GM12878 (cell line): ENCODE measurements at regions not wholly inside any gene's neighbourhood (a gene's known extent, or its start where the extent isn't known, plus 50 kb on each side); places are given as distances from the start of the nearest gene placed in this dataset.

Source experiments
- CHD4 ChIP-seq: fragments of 200-600 bp; sonication (generic); IDR thresholded peaks from 2 replicates; pipeline ENCODE4 v1.6.1; 2016; ENCODE audit warnings: mild to moderate bottlenecking
- CREB1 ChIP-seq: IDR thresholded peaks from 2 replicates; pipeline ENCODE4 v1.6.1; 2012; ENCODE audit warnings: low read depth, mild to moderate bottlenecking, inconsistent platforms
- E2F8 ChIP-seq: fragments of 450-650 bp; IDR thresholded peaks from 2 replicates; pipeline ENCODE4 v1.6.1; 2018; ENCODE audit warnings: mild to moderate bottlenecking, low read depth, moderate library complexity; ENCODE audit not compliant: partially characterized antibody
- EP300 ChIP-seq, 2 experiments: fragments of 150-350 bp in 1 of 2; IDR thresholded peaks; 2 replicates each; pipeline ENCODE4 v1.6.1; 2011 to 2012; ENCODE audit warnings: low read depth in 2 of 2, low read length in 2 of 2, borderline replicate concordance in 1 of 2, improper control_type of control experiment in 1 of 2, inconsistent platforms in 1 of 2; ENCODE audit not compliant: control insufficient read depth in 1 of 2
- FOXK2 ChIP-seq: fragments of 450-650 bp; IDR thresholded peaks from 2 replicates; pipeline ENCODE4 v1.6.1; 2017; ENCODE audit warnings: mild to moderate bottlenecking, moderate library complexity
- MAX ChIP-seq: IDR thresholded peaks from 2 replicates; pipeline ENCODE4 v1.6.1; 2012; ENCODE audit warnings: low read depth, low read length, improper control_type of control experiment
- NFIC ChIP-seq: IDR thresholded peaks from 2 replicates; pipeline ENCODE4 v1.6.1; 2012; ENCODE audit warnings: low read depth, mild to moderate bottlenecking, inconsistent platforms, low read length, moderate library complexity
- NFYA ChIP-seq: IDR thresholded peaks from 2 replicates; pipeline ENCODE4 v1.6.1; 2011; ENCODE audit warnings: low read depth, mild to moderate bottlenecking, low read length, improper control_type of control experiment, borderline replicate concordance
- NFYB ChIP-seq: IDR thresholded peaks from 2 replicates; pipeline ENCODE4 v1.6.1; 2011; ENCODE audit warnings: low read depth, mild to moderate bottlenecking, low read length, improper control_type of control experiment, moderate library complexity; ENCODE audit not compliant: insufficient read depth
- PBX3 ChIP-seq: IDR thresholded peaks from 2 replicates; pipeline ENCODE4 v1.6.1; 2011; ENCODE audit warnings: mild to moderate bottlenecking, low read depth, low read length, moderate library complexity; ENCODE audit not compliant: insufficient replicate concordance
- PKNOX1 ChIP-seq: fragments of 450-650 bp; IDR thresholded peaks from 2 replicates; pipeline ENCODE4 v1.6.1; 2016; ENCODE audit warnings: mild to moderate bottlenecking
- POLR2A ChIP-seq: IDR thresholded peaks from 2 replicates; pipeline ENCODE4 v1.6.1; 2011; ENCODE audit warnings: low read depth, mild to moderate bottlenecking, low read length
- POLR2AphosphoS5 ChIP-seq: IDR thresholded peaks from 2 replicates; pipeline ENCODE4 v1.6.1; 2011; ENCODE audit warnings: mild to moderate bottlenecking, low read length, inconsistent platforms
- RELA ChIP-seq: fragments of 450-650 bp; IDR thresholded peaks from 2 replicates; pipeline ENCODE4 v1.8.0; 2014; ENCODE audit warnings: borderline replicate concordance; ENCODE audit not compliant: partially characterized antibody
- RUNX3 ChIP-seq: IDR thresholded peaks from 2 replicates; pipeline ENCODE4 v1.6.1; 2012; ENCODE audit warnings: low read length, inconsistent platforms
- SIN3A ChIP-seq: IDR thresholded peaks from 2 replicates; pipeline ENCODE4 v1.6.1; 2012; ENCODE audit warnings: low read depth, low read length, improper control_type of control experiment
- SMAD1 ChIP-seq: fragments of 450-650 bp; IDR thresholded peaks from 2 replicates; pipeline ENCODE4 v1.6.1; 2018; ENCODE audit warnings: mild to moderate bottlenecking, low read depth; ENCODE audit not compliant: partially characterized antibody
- SMC3 ChIP-seq: IDR thresholded peaks from 2 replicates; pipeline ENCODE4 v1.6.1; 2011; ENCODE audit warnings: low read length, improper control_type of control experiment, borderline replicate concordance
- STAT1 ChIP-seq: fragments of 450-650 bp; conservative IDR thresholded peaks from 2 replicates; pipeline ENCODE4 v1.6.1; 2014; ENCODE audit warnings: antibody characterized with exemption, mild to moderate bottlenecking
- STAT3 ChIP-seq: IDR thresholded peaks from 2 replicates; pipeline ENCODE4 v1.6.1; 2011; ENCODE audit warnings: low read depth, low read length, improper control_type of control experiment
- SUZ12 ChIP-seq: fragments of 200-600 bp; sonication (generic); IDR thresholded peaks from one replicate; pipeline ENCODE4 v1.6.1; 2018; ENCODE audit warnings: antibody characterized with exemption, mild to moderate bottlenecking; ENCODE audit not compliant: unreplicated experiment
- TCF3 ChIP-seq: IDR thresholded peaks from 2 replicates; pipeline ENCODE4 v1.6.1; 2012; ENCODE audit warnings: low read depth, mild to moderate bottlenecking, low read length, borderline replicate concordance; ENCODE audit not compliant: insufficient read depth
- USF2 ChIP-seq: IDR thresholded peaks from 2 replicates; pipeline ENCODE4 v1.6.1; 2011; ENCODE audit warnings: low read depth, low read length, improper control_type of control experiment, borderline replicate concordance
- ZNF274 ChIP-seq: IDR thresholded peaks from one replicate; pipeline ENCODE4 v1.8.0; 2011; ENCODE audit not compliant: insufficient read length, insufficient read depth

GRCh38 chr6:6826095-6826901 is 237.8 kb downstream of the LY86 start (continued):
- TF ChIP-seq SMC3, result no peak
- TF ChIP-seq MAX, result no peak; the same call in 1 of the 2 replicates
- no peak for TF ChIP-seq CREB1
- TF ChIP-seq SIN3A, result no peak
- TF ChIP-seq NFIC, result no peak
- TF ChIP-seq CHD4, result no peak
- 0 out of 2 replicates have a peak, but pooled peaks have one; percentile 44 for TF ChIP-seq TCF3
- no peak for TF ChIP-seq STAT1
- TF ChIP-seq E2F8, result no peak
- no peak for TF ChIP-seq USF2
- no peak for TF ChIP-seq SMAD1
- TF ChIP-seq ZNF274, result no peak
- peak in 1 of 2 experiments; percentile 13; a peak in 1 of 4 replicates for TF ChIP-seq EP300 (IDR thresholded peaks at IDR 0.05; ENCODE audit: borderline replicate concordance in 1 of 2, control insufficient read depth in 1 of 2, low read depth in 2 of 2, low read length in 2 of 2)
- no peak for TF ChIP-seq PBX3
- TF ChIP-seq NFYB, result no peak
- TF ChIP-seq STAT3, result no peak
- peak; percentile 37 for TF ChIP-seq RELA
- TF ChIP-seq PKNOX1, result no peak
- no peak for TF ChIP-seq SUZ12
- TF ChIP-seq NFYA, result no peak
- TF ChIP-seq POLR2AphosphoS5, result no peak
- TF ChIP-seq RUNX3, result peak; percentile 65
- no peak for TF ChIP-seq FOXK2
- no peak for TF ChIP-seq POLR2A
